ENCODE measurements at regions not wholly inside any gene's neighbourhood (a gene's known extent, or its start where the extent isn't known, plus 50 kb on each side); places are given as distances from the start of the nearest gene placed in this dataset.

DNA sequence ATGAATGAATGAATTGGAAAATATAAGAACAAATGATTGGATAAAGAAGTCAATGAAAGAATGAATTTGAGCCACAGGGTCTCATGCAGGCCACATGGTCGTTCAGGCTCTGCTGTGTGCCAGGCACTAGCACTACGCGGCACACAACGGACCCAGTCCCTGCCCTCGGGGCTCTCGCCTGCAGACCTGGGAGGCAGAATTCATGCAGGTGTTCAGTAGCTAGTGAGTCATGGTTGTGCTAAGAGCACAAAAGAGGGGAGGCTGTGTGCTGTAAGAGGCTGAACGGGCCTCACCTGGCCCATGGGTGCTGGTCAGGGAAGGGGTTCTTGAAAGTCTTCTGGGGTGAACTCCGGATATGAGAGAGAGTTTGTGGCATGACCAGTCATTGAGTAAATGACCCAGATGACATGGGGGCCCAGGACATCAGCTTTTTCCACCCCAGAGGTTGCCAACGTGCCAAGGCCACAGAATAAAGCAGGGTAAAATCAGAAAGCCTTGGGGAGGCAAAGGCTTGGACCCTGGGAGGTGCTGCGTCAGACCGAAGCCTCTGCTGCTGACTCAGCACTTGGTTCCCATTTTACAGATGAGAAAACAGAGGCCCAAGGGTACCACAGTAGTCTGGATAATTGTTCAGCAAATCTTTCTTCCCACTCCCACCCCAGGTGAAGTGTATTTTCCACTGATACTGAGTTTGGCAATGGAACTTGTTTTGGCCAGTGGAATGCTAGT lies 264.3 kb upstream of the MVB12B start (continued):
- TF ChIP-seq, protein P1, sequence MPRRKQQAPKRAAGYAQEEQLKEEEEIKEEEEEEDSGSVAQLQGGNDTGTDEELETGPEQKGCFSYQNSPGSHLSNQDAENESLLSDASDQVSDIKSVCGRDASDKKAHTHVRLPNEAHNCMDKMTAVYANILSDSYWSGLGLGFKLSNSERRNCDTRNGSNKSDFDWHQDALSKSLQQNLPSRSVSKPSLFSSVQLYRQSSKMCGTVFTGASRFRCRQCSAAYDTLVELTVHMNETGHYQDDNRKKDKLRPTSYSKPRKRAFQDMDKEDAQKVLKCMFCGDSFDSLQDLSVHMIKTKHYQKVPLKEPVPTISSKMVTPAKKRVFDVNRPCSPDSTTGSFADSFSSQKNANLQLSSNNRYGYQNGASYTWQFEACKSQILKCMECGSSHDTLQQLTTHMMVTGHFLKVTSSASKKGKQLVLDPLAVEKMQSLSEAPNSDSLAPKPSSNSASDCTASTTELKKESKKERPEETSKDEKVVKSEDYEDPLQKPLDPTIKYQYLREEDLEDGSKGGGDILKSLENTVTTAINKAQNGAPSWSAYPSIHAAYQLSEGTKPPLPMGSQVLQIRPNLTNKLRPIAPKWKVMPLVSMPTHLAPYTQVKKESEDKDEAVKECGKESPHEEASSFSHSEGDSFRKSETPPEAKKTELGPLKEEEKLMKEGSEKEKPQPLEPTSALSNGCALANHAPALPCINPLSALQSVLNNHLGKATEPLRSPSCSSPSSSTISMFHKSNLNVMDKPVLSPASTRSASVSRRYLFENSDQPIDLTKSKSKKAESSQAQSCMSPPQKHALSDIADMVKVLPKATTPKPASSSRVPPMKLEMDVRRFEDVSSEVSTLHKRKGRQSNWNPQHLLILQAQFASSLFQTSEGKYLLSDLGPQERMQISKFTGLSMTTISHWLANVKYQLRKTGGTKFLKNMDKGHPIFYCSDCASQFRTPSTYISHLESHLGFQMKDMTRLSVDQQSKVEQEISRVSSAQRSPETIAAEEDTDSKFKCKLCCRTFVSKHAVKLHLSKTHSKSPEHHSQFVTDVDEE (CRISPR knock-in tag; IDR thresholded peaks at IDR 0.05): no peak
- TF ChIP-seq TOX (CRISPR knock-in tag; IDR thresholded peaks at IDR 0.05; ENCODE audit: borderline replicate concordance): no peak

DNA sequence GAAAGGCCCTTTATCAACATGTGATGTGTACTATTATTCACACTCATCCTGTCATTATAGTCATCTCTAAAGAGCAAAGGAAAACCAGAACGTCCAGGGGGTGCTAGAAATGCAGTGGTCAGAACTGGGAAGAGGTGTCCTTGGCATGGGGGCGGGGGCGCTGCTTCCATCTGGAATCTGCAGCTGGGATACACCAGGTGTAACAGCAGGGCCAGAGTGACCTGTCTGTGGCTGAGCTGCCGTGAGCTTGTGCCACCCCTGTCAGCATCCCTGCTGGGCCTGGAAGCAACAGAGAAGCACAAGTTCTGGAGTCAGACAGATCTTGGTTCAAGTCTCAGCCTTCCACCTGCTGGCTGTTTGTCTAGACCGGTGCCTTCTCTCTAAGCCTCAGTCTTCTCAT lies 263.3 kb upstream of the MVB12B start:
- no peak for ATAC-seq

DNA sequence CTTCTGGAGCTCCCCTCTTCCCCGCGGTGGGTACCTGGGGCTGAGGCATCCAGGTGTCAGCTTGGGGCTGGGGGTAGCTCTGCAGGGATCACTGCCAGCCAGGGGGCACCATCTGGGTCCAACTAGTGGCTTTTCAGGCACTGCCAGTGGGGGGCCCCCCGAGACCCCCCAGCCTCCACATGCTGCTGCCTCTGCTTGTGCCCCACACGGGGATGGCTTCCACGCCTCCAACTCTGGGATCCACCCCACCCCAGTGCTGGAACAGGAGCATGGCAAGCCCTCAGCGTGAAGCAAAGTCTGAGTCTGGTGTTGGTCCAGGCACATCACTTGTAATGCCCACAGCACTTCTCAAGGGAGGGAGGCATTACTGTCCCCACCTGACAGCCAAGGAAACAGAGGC lies 260.5 kb upstream of the MVB12B start:
- TF ChIP-seq ZC3H10 (CRISPR knock-in tag; IDR thresholded peaks at IDR 0.05): no peak
- no peak for TF ChIP-seq SNAI2 (CRISPR knock-in tag; IDR thresholded peaks at IDR 0.05)
- no peak for TF ChIP-seq OSR1 (CRISPR knock-in tag; IDR thresholded peaks at IDR 0.05)
- no peak for TF ChIP-seq ESRRG (CRISPR knock-in tag; IDR thresholded peaks at IDR 0.05)
- TF ChIP-seq, protein P2, sequence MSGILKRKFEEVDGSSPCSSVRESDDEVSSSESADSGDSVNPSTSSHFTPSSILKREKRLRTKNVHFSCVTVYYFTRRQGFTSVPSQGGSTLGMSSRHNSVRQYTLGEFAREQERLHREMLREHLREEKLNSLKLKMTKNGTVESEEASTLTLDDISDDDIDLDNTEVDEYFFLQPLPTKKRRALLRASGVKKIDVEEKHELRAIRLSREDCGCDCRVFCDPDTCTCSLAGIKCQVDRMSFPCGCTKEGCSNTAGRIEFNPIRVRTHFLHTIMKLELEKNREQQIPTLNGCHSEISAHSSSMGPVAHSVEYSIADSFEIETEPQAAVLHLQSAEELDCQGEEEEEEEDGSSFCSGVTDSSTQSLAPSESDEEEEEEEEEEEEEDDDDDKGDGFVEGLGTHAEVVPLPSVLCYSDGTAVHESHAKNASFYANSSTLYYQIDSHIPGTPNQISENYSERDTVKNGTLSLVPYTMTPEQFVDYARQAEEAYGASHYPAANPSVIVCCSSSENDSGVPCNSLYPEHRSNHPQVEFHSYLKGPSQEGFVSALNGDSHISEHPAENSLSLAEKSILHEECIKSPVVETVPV (CRISPR knock-in tag; IDR thresholded peaks at IDR 0.05): no peak
- no peak for ATAC-seq

More for the DNA sequence above, 263.3 kb upstream of the MVB12B start:
- TF ChIP-seq SNAI2 (CRISPR knock-in tag; IDR thresholded peaks at IDR 0.05): no peak
- TF ChIP-seq GLIS3 (CRISPR knock-in tag; IDR thresholded peaks at IDR 0.05): no peak
- TF ChIP-seq ZFP30 (CRISPR knock-in tag; IDR thresholded peaks at IDR 0.05): no peak
- TF ChIP-seq RARB (CRISPR knock-in tag; IDR thresholded peaks at IDR 0.05): no peak
- no peak for TF ChIP-seq BACH2 (CRISPR knock-in tag; IDR thresholded peaks at IDR 0.05; ENCODE audit: borderline replicate concordance)
- no peak for TF ChIP-seq ARNTL (CRISPR knock-in tag; IDR thresholded peaks at IDR 0.05; ENCODE audit: borderline replicate concordance, low read depth)
- no peak for TF ChIP-seq TCF4 (CRISPR knock-in tag; IDR thresholded peaks at IDR 0.05; ENCODE audit: borderline replicate concordance)
- TF ChIP-seq, protein P2 (CRISPR knock-in tag; IDR thresholded peaks at IDR 0.05): no peak
- TF ChIP-seq ZNF70 (CRISPR knock-in tag; IDR thresholded peaks at IDR 0.05): no peak
- TF ChIP-seq ESRRG (CRISPR knock-in tag; IDR thresholded peaks at IDR 0.05): no peak
- no peak for TF ChIP-seq ZFP3 (CRISPR knock-in tag; IDR thresholded peaks at IDR 0.05)
- no peak for TF ChIP-seq ISL1 (CRISPR knock-in tag; IDR thresholded peaks at IDR 0.05)
- TF ChIP-seq, protein P3, sequence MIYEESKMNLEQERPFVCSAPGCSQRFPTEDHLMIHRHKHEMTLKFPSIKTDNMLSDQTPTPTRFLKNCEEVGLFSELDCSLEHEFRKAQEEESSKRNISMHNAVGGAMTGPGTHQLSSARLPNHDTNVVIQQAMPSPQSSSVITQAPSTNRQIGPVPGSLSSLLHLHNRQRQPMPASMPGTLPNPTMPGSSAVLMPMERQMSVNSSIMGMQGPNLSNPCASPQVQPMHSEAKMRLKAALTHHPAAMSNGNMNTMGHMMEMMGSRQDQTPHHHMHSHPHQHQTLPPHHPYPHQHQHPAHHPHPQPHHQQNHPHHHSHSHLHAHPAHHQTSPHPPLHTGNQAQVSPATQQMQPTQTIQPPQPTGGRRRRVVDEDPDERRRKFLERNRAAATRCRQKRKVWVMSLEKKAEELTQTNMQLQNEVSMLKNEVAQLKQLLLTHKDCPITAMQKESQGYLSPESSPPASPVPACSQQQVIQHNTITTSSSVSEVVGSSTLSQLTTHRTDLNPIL (CRISPR knock-in tag; IDR thresholded peaks at IDR 0.05; ENCODE audit: low read depth): no peak
- TF ChIP-seq, protein P4, sequence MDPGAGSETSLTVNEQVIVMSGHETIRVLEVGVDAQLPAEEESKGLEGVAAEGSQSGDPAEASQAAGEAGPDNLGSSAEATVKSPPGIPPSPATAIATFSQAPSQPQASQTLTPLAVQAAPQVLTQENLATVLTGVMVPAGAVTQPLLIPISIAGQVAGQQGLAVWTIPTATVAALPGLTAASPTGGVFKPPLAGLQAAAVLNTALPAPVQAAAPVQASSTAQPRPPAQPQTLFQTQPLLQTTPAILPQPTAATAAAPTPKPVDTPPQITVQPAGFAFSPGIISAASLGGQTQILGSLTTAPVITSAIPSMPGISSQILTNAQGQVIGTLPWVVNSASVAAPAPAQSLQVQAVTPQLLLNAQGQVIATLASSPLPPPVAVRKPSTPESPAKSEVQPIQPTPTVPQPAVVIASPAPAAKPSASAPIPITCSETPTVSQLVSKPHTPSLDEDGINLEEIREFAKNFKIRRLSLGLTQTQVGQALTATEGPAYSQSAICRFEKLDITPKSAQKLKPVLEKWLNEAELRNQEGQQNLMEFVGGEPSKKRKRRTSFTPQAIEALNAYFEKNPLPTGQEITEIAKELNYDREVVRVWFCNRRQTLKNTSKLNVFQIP (CRISPR knock-in tag; IDR thresholded peaks at IDR 0.05; ENCODE audit: borderline replicate concordance, low read depth): no peak
- TF ChIP-seq, protein P1 (CRISPR knock-in tag; IDR thresholded peaks at IDR 0.05): no peak
- no peak for TF ChIP-seq ZNF565 (CRISPR knock-in tag; conservative IDR thresholded peaks at IDR 0.05; ENCODE audit: low read depth)
